GM10266 (cell line): ENCODE measurements at regions not wholly inside any gene's neighbourhood (a gene's known extent, or its start where the extent isn't known, plus 50 kb on each side); places are given as distances from the start of the nearest gene placed in this dataset.

ENCODE experiments used
- DNase-seq: peaks from one replicate; pipeline ENCODE4 v3.0.0; 2012; ENCODE audit errors: extremely low spot score
- CTCF ChIP-seq: IDR thresholded peaks from 2 replicates; pipeline ENCODE4 v1.5.1; 2012; ENCODE audit warnings: mild to moderate bottlenecking, low read depth; ENCODE audit not compliant: control insufficient read depth, insufficient read depth; ENCODE audit errors: missing control alignments

GRCh38 chr3:193124861-193125260, 116.2 kb upstream of the PLAAT1 start:
- DNase-seq: no peak
- no peak for TF ChIP-seq CTCF

DNA sequence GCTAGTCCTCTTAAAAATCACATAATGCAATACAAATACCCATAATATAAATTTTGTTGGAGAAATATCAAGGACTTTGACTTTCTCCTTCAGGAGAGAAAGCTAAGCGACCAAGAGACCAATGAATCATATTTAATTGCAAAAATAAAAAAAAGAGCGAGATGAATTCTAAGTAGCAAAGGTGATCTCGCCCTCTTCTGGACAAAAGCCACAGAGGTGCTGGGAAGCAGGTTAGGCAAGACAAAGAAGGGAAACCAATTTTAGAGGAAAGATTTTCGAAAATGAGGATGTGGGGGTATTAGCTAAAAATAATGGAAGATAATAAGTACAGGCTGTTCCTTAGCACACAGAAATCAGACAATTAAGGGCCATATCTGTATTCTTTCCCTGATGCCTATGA, 111.4 kb upstream of the PLAAT1 start:
- peak; percentile 22 for TF ChIP-seq CTCF
- no peak for DNase-seq

DNA sequence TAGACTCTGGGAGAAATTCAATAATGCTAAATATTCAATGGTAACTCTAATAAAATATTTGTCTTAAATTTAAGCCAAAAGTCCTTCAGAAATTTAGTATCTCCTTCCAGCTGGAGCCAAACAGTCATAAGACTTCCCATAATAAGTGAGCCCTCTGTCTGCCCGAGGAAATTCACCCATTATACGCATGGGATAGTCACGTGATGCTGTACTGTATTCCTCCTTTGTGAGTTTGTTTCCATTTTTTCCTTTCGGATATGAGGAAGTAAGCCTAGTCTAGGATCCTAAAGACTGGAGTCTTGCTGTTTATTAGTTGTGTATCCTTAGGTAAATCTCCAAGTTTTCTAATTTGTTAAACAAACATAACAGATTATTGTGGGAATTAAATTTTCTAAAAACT, 110.4 kb upstream of the PLAAT1 start:
- no peak for DNase-seq
- TF ChIP-seq CTCF: no peak

GRCh38 chr3:193132241-193132640, 108.8 kb upstream of the PLAAT1 start:
- no peak for TF ChIP-seq CTCF
- no peak for DNase-seq

DNA sequence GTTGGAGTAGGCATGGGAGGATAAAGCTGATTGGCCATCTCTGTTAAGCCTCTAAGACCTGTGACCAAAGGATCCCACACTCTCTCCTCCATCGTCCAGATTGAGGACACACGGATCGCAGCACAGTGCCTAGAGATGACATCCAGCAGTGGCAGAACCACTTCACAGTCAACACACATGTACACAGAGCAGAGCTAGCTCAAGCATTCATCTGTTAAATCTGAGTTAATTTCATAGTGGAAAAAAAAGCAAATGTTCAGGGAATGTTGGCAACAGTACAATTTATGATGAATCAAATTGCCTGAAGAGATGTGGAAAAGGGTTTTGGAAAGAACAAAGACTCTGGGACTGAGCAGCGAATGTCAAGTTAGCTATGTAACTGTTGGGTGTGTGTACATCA, 108.1 kb upstream of the PLAAT1 start:
- DNase-seq: no peak

GRCh38 chr3:193134856-193135255, 106.2 kb upstream of the PLAAT1 start:
- TF ChIP-seq CTCF: no peak
- DNase-seq: no peak

More for the DNA sequence above, 108.1 kb upstream of the PLAAT1 start:
- no peak for TF ChIP-seq CTCF

- no peak for TF ChIP-seq CTCF
- no peak for DNase-seq
Observed at GRCh38 chr3:193140381-193140780, 100.6 kb upstream of the PLAAT1 start.
